GM18498 (cell line): ENCODE measurements at regions not wholly inside any gene's neighbourhood (a gene's known extent, or its start where the extent isn't known, plus 50 kb on each side); places are given as distances from the start of the nearest gene placed in this dataset.

Experiments
- ATAC-seq: cut with Tn5 transposase; IDR thresholded peaks from one replicate; pipeline ENCODE4 v1.9.1; 2021; ENCODE audit warnings: mild to moderate bottlenecking, moderate library complexity; ENCODE audit not compliant: unreplicated experiment

GRCh38 chr3:56874269-56874668 lies 72.5 kb upstream of the ARHGEF3 start:
- no peak for ATAC-seq

GRCh38 chr3:56870436-56870835 lies 68.7 kb upstream of the ARHGEF3 start:
- ATAC-seq: no peak

- ATAC-seq: no peak
These were observed 67.6 kb upstream of the ARHGEF3 start for GRCh38 chr3:56869157-56869889.

GRCh38 chr3:56868706-56869105 lies 67.0 kb upstream of the ARHGEF3 start:
- ATAC-seq: no peak

GRCh38 chr3:56867671-56868070 lies 65.9 kb upstream of the ARHGEF3 start:
- ATAC-seq: no peak

- no peak for ATAC-seq
These were observed 63.3 kb upstream of the ARHGEF3 start for GRCh38 chr3:56864918-56865524.

- no peak for ATAC-seq
These were observed 62.3 kb upstream of the ARHGEF3 start for GRCh38 chr3:56864090-56864489.

- ATAC-seq: no peak
These were observed 60.8 kb upstream of the ARHGEF3 start for GRCh38 chr3:56862352-56863062.

GRCh38 chr3:56861511-56861910 lies 59.8 kb upstream of the ARHGEF3 start:
- ATAC-seq: no peak

- ATAC-seq: no peak
These were observed 59.2 kb upstream of the ARHGEF3 start for GRCh38 chr3:56860939-56861338.

GRCh38 chr3:56860351-56860750 lies 58.6 kb upstream of the ARHGEF3 start:
- no peak for ATAC-seq

GRCh38 chr3:56858331-56858730 lies 56.6 kb upstream of the ARHGEF3 start:
- no peak for ATAC-seq

GRCh38 chr3:56857178-56857577 lies 55.4 kb upstream of the ARHGEF3 start:
- no peak for ATAC-seq

GRCh38 chr3:56856752-56857151 lies 55.0 kb upstream of the ARHGEF3 start:
- no peak for ATAC-seq

GRCh38 chr3:56855856-56856512 lies 54.2 kb upstream of the ARHGEF3 start:
- ATAC-seq: no peak

- no peak for ATAC-seq
These were observed 53.3 kb upstream of the ARHGEF3 start for GRCh38 chr3:56854856-56855611.

GRCh38 chr3:56851966-56852884 lies 50.5 kb upstream of the ARHGEF3 start:
- ATAC-seq: no peak
